SU-DHL-6 (cell line): ENCODE measurements at regions not wholly inside any gene's neighbourhood (a gene's known extent, or its start where the extent isn't known, plus 50 kb on each side); places are given as distances from the start of the nearest gene placed in this dataset.

Experiments
- CTCF ChIP-seq: fragments of 200-600 bp; sonication (generic); IDR thresholded peaks from one replicate; pipeline ENCODE4 v1.5.1; 2017; ENCODE audit warnings: antibody characterized with exemption, mild to moderate bottlenecking, low read length, moderate library complexity; ENCODE audit not compliant: insufficient read depth, poor library complexity, severe bottlenecking
- EZH2phosphoT487 ChIP-seq: fragments of 200-600 bp; sonication (generic), shearing (Covaris generic); conservative IDR thresholded peaks from 2 replicates; pipeline ENCODE4 v1.6.1; 2018; ENCODE audit warnings: mild to moderate bottlenecking, antibody characterized with exemption, low read length, moderate library complexity, mixed read lengths

- TF ChIP-seq CTCF = no peak
- no peak for TF ChIP-seq EZH2phosphoT487
Measured at GRCh38 chr11:81673001-81673400, 1060.7 kb downstream of the FAM181B start.
